ENCODE measurements at regions not wholly inside any gene's neighbourhood (a gene's known extent, or its start where the extent isn't known, plus 50 kb on each side); places are given as distances from the start of the nearest gene placed in this dataset.

GRCh38 chr21:27021046-27021445 is 54.2 kb upstream of the ADAMTS5 start:
- TF ChIP-seq CTCF (IDR thresholded peaks at IDR 0.05) (no peak), POLR2A (IDR thresholded peaks at IDR 0.05) (no peak)
